ENCODE measurements at regions not wholly inside any gene's neighbourhood (a gene's known extent, or its start where the extent isn't known, plus 50 kb on each side); places are given as distances from the start of the nearest gene placed in this dataset.

- Mint-ChIP-seq H3K27ac (no peak overlapping the region), H3K4me1 (ENCODE audit: low read depth) (peaks cover 7% of the 10 kb centered on the region; the same call in 1 of the 2 replicates)
These were observed 111.8 kb upstream of the ZNF521 start for GRCh38 chr18:25463726-25464125.

GRCh38 chr18:25459814-25460213, 107.8 kb upstream of the ZNF521 start:
- Mint-ChIP-seq H3K27me3 (ENCODE audit: insufficient read depth) (peaks cover 9% of the 10 kb centered on the region; the same call in 1 of the 2 replicates), H3K27ac (no peak overlapping the region), H3K4me3 (no peak overlapping the region), H3K4me1 (ENCODE audit: low read depth) (peaks cover 6% of the 10 kb centered on the region; the same call in 1 of the 2 replicates), H3K9me3 (peaks cover 3% of the 10 kb centered on the region; the same call in 1 of the 2 replicates), H3K36me3 (ENCODE audit: low read depth) (no peaks in the 10 kb centered on the region)
- TF ChIP-seq CTCF (IDR thresholded peaks at IDR 0.05) = no peak
- no peak for DNase-seq

More at GRCh38 chr18:25463726-25464125, 111.8 kb upstream of the ZNF521 start:
- no peaks in the 10 kb centered on the region for H3K36me3 Mint-ChIP-seq (ENCODE audit: low read depth)
- no peak overlapping the region for H3K4me3 Mint-ChIP-seq
- TF ChIP-seq CTCF (IDR thresholded peaks at IDR 0.05) = no peak
- no peak for DNase-seq
- peaks cover 5% of the 10 kb centered on the region; the same call in 1 of the 2 replicates for H3K9me3 Mint-ChIP-seq
- H3K27me3 Mint-ChIP-seq (ENCODE audit: insufficient read depth) = peaks cover 9% of the 10 kb centered on the region; the same call in 1 of the 2 replicates

GRCh38 chr18:25457601-25458000, 105.6 kb upstream of the ZNF521 start:
- Mint-ChIP-seq H3K9me3 (peaks cover 5% of the 10 kb centered on the region; the same call in 1 of the 2 replicates), H3K27ac (no peak overlapping the region), H3K4me3 (no peak overlapping the region), H3K27me3 (ENCODE audit: insufficient read depth) (peaks cover 6% of the 10 kb centered on the region; the same call in 1 of the 2 replicates), H3K36me3 (ENCODE audit: low read depth) (no peaks in the 10 kb centered on the region), H3K4me1 (ENCODE audit: low read depth) (no peaks in the 10 kb centered on the region)
- no peak for DNase-seq
- no peak for TF ChIP-seq CTCF (IDR thresholded peaks at IDR 0.05)

GRCh38 chr18:25457126-25457525, 105.2 kb upstream of the ZNF521 start:
- peaks cover 5% of the 10 kb centered on the region; the same call in 1 of the 2 replicates for H3K9me3 Mint-ChIP-seq
- H3K27me3 Mint-ChIP-seq (ENCODE audit: insufficient read depth) = peaks cover 3% of the 10 kb centered on the region; the same call in 1 of the 2 replicates
- no peak overlapping the region for H3K4me3 Mint-ChIP-seq
- H3K4me1 Mint-ChIP-seq (ENCODE audit: low read depth) = no peaks in the 10 kb centered on the region
- no peak for DNase-seq
- no peaks in the 10 kb centered on the region for H3K36me3 Mint-ChIP-seq (ENCODE audit: low read depth)
- no peak overlapping the region for H3K27ac Mint-ChIP-seq
- TF ChIP-seq CTCF (IDR thresholded peaks at IDR 0.05) = no peak

GRCh38 chr18:25456334-25457010, 104.5 kb upstream of the ZNF521 start:
- Mint-ChIP-seq H3K4me1 (ENCODE audit: low read depth) (no peaks in the 10 kb centered on the region), H3K4me3 (no peak overlapping the region), H3K27me3 (ENCODE audit: insufficient read depth) (peaks cover 3% of the 10 kb centered on the region; the same call in 1 of the 2 replicates), H3K9me3 (peaks cover 6% of the 10 kb centered on the region; the same call in 1 of the 2 replicates), H3K36me3 (ENCODE audit: low read depth) (no peaks in the 10 kb centered on the region), H3K27ac (no peak overlapping the region)
- DNase-seq = no peak
- no peak for TF ChIP-seq CTCF (IDR thresholded peaks at IDR 0.05)
